DMS 273 treated with DMSO at 0.1 percent for 48 hours (cell line): ENCODE measurements at regions not wholly inside any gene's neighbourhood (a gene's known extent, or its start where the extent isn't known, plus 50 kb on each side); places are given as distances from the start of the nearest gene placed in this dataset.

Source experiments
- DNase-seq: peaks from one replicate; lab custom pipeline; 2025; lab: John Stamatoyannopoulos, UW

DNA sequence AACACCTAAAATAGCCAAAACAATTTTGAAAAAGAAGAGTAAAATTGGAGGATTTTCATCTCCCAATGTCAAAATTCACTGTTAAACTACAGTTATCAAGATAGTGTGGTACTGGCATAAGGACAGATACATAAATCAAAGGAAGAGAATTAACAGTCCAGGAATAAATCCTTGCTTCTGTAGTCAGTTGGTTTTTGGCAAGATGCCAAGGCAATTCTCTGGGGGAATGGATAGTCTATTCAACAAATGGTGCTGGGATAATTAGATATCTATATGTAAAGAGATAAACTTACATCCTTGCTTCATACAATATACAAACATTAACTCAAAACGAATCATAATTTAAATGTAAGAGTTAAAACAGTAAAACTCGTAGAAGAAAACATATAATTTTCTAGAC lies 57.9 kb upstream of the SELENOK start:
- no peak for DNase-seq

DNA sequence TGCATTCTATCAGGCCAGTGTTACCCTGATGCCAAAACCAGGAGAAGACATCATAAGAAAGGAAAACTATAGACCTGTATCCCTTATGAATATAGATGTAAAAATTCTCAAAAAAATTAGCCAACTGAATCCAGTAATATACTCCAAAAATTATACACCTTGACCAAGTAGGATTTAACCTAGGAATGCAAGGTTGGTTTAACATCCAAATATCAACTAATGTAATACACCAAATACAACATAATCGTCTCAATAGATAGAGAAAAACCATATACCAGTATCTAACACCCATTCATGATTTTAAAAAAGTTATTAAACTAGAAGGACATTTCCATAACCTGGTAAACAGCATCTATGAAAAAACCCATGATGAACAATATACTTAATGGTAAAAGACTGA lies 56.5 kb upstream of the SELENOK start:
- DNase-seq, result no peak

DNA sequence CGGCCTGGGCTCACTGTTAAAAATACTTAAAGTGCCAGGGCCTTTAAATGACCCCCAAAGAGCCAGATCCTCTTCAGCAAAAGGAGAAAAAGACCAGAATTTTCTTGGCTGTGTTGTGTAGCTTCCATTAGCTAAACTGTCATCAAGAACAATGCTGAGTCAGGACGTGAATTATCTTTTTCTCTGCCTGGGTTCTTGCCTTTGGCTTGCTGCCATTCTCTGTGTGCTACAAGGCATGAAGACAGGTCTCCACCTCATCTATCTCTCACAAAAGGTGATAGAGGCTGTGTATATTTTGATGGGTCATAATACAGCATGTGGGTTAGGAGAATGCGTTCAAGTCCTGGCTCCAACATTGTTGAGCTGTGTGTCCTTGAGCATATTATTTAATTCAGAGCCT lies 52.4 kb upstream of the SELENOK start:
- no peak for DNase-seq

DNA sequence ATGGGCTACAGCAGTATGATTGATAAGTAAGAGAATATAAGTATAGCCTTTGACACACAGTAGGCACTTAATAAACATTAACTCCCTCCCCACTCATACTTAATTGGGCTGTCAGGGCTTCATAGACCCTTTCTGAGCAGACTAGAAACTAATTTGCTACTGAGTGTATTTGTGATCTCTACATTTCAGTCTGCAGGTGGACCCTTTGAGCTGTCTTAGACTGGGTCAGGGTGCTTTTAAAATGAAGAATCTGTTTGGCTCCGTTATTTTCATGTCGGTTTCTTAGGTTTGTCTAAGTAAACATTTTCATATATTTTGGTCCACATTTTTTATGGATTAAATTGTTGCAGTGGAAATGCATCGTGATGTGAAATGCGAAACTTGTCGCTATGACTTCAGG lies 50.3 kb upstream of the SELENOK start:
- no peak for DNase-seq
